ENCODE measurements at regions not wholly inside any gene's neighbourhood (a gene's known extent, or its start where the extent isn't known, plus 50 kb on each side); places are given as distances from the start of the nearest gene placed in this dataset.
"Not testable (repeated sequence)": the region's sequence is repeated elsewhere in the genome, so short reads cannot be mapped to it uniquely, and the experiment has no call there.

- TF ChIP-seq, protein P1, sequence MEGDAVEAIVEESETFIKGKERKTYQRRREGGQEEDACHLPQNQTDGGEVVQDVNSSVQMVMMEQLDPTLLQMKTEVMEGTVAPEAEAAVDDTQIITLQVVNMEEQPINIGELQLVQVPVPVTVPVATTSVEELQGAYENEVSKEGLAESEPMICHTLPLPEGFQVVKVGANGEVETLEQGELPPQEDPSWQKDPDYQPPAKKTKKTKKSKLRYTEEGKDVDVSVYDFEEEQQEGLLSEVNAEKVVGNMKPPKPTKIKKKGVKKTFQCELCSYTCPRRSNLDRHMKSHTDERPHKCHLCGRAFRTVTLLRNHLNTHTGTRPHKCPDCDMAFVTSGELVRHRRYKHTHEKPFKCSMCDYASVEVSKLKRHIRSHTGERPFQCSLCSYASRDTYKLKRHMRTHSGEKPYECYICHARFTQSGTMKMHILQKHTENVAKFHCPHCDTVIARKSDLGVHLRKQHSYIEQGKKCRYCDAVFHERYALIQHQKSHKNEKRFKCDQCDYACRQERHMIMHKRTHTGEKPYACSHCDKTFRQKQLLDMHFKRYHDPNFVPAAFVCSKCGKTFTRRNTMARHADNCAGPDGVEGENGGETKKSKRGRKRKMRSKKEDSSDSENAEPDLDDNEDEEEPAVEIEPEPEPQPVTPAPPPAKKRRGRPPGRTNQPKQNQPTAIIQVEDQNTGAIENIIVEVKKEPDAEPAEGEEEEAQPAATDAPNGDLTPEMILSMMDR (IDR thresholded peaks at IDR 0.05; ENCODE audit: low read depth, low read length, missing control alignments): no peak
- H3K4me3 ChIP-seq (ENCODE audit: low read depth, low read length): no peak overlapping the region
- in situ Hi-C loops (cut with HindIII; ENCODE audit: low sequenced_read_pairs): no loop called here
Observed at GRCh38 chr6:119728220-119728750, 378.7 kb upstream of the MAN1A1 start.

GRCh38 chr6:119727504-119728219 lies 378.1 kb upstream of the MAN1A1 start:
- no peak for DNase-seq (ENCODE audit: low read depth)
- in situ Hi-C loops (cut with HindIII; ENCODE audit: low sequenced_read_pairs): no loop called here
- H3K4me3 ChIP-seq (ENCODE audit: low read depth, low read length): no peak overlapping the region
- TF ChIP-seq, protein P1 (IDR thresholded peaks at IDR 0.05; ENCODE audit: low read depth, low read length, missing control alignments): no peak

More at GRCh38 chr6:119728220-119728750, 378.7 kb upstream of the MAN1A1 start:
- no peak for DNase-seq (ENCODE audit: low read depth)

DNA sequence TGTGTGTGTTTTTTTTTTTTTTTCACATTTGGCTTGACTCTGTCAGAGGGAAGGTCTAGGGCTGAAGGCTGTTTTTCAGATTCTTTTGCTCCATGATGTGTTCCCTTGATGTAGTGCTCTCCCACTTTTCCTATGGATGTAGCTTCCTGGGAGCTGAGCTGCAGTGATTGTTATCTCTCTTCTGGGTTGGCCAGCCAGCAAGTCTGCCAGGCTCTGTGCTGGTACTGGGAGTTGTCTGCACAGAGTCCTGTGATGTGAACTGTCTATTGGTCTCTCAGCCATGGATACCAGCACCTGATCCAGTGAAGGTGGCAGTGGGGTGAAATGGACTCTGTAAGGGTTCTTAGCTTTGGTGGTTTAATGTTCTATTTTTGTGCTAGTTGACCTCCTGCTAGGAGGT lies 377.4 kb upstream of the MAN1A1 start:
- DNase-seq (ENCODE audit: low read depth); in situ Hi-C loops (cut with HindIII; ENCODE audit: low sequenced_read_pairs); H3K4me3 ChIP-seq (ENCODE audit: low read depth, low read length): not testable (repeated sequence)

DNA sequence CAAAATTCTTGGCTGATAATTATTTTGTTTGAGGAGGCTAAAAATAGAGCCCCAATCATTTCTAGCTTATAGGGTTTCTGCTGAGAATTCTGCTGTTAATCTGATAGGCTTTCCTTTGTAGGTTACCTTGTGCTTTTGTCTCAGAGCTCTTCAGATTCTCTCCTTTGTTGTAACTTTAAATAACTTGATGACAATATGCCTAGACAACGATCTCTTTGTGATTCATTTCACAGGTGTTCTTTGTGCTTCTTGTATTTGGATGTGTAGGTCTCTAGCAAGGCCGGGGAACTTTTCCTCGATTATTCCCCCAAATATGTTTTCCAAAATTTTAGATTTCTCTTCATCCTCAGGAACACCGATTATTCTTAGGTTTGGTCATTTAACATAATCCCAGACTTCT lies 376.5 kb upstream of the MAN1A1 start:
- TF ChIP-seq, protein P1 (IDR thresholded peaks at IDR 0.05; ENCODE audit: low read depth, low read length, missing control alignments): no peak
- in situ Hi-C loops (cut with HindIII; ENCODE audit: low sequenced_read_pairs): no loop called here
- H3K4me3 ChIP-seq (ENCODE audit: low read depth, low read length): no peak overlapping the region
- DNase-seq (ENCODE audit: low read depth): no peak

GRCh38 chr6:119720160-119720559 lies 370.6 kb upstream of the MAN1A1 start:
- TF ChIP-seq, protein P1 (IDR thresholded peaks at IDR 0.05; ENCODE audit: low read depth, low read length, missing control alignments): no peak
- no peak overlapping the region for H3K4me3 ChIP-seq (ENCODE audit: low read depth, low read length)
- DNase-seq (ENCODE audit: low read depth): no peak
- in situ Hi-C loops (cut with HindIII; ENCODE audit: low sequenced_read_pairs): no loop called here

DNA sequence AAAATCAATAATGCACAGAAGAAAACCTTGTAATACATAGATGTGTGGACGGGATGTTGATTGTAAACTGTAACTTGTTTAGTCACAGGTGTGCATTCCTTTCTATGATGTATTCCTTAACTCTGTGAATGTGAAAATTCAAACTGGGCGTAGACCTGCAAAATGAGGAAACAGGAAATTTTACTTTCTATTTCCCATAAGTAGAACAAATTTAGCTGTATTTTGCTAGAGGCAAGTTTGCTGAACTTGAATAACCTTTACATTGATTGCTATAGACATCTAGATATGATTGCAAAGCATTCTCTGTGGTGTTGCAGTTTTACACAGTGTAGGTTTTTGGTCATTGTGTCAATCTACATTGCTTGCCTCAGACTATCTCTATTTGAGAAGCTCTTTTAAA lies 368.4 kb upstream of the MAN1A1 start:
- TF ChIP-seq, protein P1 (IDR thresholded peaks at IDR 0.05; ENCODE audit: low read depth, low read length, missing control alignments): no peak
- in situ Hi-C loops (cut with HindIII; ENCODE audit: low sequenced_read_pairs): no loop called here
- no peak for DNase-seq (ENCODE audit: low read depth)
- H3K4me3 ChIP-seq (ENCODE audit: low read depth, low read length): no peak overlapping the region

GRCh38 chr6:119716668-119717270 lies 367.2 kb upstream of the MAN1A1 start:
- in situ Hi-C loops (cut with HindIII; ENCODE audit: low sequenced_read_pairs): no loop called here
- no peak overlapping the region for H3K4me3 ChIP-seq (ENCODE audit: low read depth, low read length)
- DNase-seq (ENCODE audit: low read depth): no peak
- TF ChIP-seq, protein P1 (IDR thresholded peaks at IDR 0.05; ENCODE audit: low read depth, low read length, missing control alignments): no peak
